Activated CD4-positive, alpha-beta T cell treated with anti-CD3 and anti-CD28 coated beads, Interleukin-2, amount 50 U/mL, for 16 hours (primary cell): ENCODE measurements at regions not wholly inside any gene's neighbourhood (a gene's known extent, or its start where the extent isn't known, plus 50 kb on each side); places are given as distances from the start of the nearest gene placed in this dataset.

Source experiments
- DNase-seq: peaks from one replicate; pipeline ENCODE4 v3.0.0-alpha.2; 2020

DNA sequence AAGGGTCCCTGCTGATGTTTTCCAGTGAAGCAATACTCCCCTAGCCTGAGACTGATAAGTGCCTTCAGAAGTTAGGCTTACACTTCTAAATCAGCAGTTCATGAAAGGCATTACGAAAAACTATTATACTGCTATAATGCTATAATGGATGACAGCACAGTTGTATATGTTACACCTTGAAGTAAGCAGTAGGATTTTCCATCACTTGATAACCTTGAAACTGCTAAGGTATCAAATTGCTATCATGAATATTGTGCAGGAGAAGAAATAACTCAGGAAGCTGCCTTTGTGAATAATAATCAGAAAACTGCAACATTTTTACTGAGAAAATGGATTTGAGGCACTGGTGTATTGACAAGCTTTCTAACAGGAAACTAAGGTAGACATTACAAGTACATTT is 142.3 kb downstream of the HNMT start:
- DNase-seq, result no peak

DNA sequence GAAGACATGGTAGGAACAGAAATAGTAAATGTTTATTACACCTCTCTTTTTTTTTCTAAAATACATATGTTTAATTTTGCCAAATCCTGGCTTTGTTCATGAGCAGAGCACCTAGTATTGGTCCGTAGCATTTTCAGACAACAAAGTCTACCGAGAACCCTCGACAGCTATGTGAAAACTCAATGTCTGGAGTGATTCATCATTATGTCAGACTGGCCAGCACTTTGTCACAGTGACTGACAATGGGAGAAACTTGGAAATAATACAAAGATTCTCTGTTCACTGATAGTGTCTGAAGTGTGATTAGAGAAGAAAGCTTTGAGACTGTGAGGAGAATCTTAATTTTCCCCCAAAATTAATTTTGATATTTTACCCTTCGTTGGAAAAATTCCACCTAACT is 143.0 kb downstream of the HNMT start:
- no peak for DNase-seq

DNA sequence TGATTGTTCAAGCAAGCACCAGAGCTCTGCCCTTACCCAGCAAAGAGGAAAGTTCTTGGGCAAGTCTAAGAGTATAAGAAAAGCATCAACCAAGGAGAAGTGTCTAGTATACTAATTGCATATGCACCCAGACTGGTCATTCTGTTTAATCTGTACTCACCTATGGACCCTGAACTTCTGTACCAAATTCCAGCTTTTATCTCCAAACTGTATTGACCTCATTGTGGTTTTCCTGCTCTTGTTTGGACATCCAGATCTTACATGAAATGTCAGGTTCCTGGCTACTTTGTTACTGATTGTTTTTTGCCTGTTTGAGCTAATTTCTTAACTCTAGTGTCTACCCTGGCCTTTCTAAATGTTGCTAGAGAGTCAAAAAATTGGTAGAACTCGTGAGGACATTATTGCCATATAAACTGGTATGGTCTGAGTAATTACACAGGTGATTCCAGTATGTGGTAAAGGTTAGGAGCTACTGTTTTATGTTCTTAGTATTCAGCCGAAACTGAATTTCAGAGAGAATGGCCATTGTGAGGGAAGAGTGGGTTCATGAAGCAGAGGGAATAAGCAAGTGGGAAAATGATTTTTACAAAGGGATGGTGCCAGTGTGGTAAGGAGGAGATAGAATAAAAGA is 146.3 kb downstream of the HNMT start:
- no peak for DNase-seq

DNA sequence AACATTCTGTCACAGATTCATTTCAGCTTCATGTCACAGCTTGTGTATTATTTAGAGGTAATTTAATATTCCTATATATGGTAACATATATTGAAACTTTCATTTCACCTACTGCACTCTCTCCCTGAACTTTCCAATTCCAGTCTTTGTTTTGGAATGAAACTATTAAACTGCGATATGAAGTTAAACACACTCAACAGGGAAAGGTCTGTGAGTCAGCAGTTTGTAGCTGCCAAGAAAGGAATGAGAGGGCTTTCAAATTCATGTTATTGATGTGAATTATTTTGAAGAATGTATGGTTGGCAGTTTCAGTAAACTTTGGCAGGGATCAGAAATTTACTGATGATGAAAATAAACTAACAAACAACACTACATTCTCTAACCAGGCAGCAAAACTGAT is 148.3 kb downstream of the HNMT start:
- no peak for DNase-seq

DNA sequence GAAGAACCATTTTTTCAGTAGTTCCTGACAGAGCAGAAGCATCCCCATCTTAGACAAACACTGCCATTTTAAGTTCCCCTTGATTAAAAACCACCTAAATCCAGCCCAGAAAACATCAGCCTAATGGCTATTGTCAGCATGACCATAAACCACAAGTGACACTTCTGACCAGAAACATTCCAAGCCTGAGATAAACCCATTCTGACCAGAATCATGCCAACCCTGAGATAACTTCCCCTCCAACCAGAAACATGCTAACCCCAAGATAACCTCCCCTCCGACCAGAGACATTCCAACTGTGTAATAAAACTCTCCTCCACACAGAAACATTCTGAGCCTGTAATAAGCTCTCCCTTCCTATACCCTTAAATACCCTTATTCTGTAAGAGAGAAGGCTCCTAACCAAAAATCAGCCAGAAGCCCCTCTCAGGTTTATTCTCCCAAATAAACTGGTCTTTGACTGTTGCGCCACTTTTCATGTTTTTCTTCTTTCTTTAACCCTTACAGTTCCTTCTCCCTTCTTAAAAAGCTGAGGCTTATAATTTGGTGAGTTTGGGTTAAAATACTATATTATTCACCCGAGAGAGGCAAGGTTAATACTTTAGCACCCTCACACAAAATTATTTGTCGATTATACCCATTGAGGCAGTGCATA is 149.7 kb downstream of the HNMT start:
- DNase-seq, result no peak

DNA sequence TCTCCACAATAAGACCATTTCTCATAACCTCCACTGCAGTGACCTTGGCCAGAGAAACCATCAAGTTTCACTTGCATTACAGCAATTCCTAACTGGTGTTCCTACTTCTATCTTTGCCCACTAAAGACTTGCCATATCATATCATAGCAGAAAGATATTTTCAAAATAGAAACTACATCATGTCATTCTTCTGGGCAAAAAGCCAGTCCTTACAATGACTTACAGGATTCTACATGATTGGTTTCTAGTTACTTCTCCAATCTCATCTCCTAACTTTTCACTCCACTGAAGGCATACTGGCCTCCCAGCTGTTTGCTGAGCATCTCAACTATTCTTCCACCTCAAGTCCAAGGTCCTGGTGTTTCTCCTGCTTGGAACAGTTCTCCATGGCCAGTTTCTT is 151.4 kb downstream of the HNMT start:
- no peak for DNase-seq

DNA sequence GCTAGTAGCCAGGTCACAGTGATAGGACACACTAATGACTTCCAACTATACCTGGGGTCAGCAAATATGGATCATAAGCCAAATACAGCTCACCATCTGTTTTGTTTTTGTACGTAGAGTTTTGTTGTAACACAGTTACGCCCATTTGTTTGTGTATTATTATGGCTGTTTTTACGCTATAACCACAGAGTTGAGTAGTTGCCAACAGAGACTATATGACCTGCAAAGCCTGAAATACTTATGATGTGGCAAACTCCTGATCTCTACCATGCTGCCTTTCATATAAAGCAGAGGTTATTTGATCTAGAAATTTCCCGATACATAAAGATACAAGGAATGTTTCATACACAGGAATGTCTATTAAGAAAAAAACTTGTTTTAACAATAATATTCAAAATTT is 152.2 kb downstream of the HNMT start:
- DNase-seq, result no peak

DNA sequence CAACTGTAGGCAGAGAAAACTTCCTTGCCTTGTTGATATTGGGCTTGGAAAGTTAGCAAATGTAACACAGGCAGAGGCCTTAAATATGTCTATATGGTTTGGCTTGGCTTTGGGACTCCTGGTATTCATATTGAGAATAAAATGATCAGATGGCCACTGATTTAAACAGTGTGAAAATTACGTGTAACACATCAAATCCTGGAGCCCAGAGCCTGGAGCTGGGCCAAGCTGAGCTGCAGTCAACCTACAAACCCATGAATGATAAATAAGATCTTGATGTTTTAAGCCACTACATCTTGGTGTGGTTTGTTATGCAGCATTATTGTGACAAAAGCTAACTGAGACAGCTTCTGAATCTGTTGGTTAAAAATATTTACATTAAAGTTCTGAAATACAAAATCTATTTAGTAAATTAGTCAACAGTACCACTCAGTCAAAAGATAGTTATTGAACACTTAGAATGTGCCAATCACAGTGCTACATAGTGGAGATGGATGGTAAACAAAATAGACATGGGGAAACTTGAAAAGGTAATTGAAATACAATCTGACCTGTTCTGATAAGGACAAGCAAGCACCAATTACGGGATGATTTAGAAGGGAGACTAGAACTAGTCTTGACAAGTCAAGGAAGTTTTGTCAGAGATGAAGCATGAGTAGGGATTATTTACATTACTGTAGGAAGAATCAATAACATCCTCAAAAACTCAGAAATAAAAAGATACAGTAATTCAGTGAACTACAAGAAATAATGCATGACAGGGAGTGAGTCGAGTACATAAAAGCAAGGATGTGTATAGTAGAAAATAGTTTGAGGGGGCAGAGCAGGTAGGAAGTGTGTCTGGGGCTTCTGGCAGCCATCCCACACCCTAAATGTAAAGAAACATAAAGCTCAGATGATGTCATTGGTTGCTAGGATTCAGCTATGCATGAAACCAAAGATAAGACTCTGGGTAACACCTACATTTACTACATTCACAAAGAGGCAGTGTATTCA is 157.7 kb downstream of the HNMT start:
- DNase-seq, result no peak

DNA sequence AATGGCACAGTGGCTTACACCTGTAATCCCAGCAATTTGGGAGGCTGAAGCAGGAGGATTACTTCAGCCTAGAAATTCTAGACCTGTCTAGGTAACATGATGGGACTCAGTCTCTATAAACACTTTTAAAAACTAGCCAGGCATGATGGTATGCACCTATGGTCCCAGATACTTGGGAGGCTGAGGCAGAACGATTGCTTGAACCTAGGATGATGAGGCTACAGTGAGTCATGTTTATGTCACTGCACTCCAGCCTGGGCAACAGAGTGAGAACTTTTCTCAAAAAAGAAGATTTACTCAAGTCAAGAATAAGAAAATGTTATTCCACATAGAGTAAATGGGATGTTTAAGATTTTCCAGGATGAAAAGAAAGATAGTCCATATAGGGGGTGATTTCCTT is 158.6 kb downstream of the HNMT start:
- DNase-seq, result no peak

DNA sequence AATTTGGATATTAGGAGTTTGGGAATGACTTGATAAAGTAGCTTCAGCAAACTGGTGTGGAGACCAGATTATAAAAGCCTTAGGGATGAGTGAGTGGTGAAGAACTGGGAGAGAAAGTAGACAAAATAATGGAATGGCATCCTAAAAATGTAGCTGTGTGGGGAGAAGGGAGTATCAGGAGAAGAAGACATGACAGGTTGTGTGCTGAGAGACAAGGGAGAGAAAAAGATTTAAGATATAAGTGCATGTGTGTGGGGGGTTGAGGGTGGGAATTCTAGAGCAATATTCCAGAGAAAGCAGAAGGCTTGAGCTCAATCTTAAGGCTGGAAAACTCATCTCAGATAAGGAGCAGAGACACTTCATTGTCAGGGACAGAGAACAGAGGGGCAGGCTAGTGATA is 159.5 kb downstream of the HNMT start:
- DNase-seq, result no peak

DNA sequence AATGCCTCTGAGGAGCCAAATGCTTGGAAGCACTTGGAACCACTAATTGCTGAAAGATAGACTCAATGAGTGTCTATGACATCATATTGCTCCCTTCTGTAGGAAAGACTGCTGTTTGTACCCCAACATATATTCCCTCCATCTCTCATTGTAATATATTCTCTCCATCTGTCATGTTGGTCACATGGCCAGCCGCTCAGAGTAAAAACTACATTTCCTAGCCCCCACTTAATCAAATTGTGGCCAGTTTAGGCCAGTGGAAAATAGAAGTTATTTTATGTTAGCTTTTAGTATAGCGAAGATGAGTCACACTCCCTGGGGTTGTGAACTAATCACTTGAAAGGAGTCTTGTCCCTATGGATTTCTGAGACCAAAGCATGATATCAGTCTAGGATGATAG is 160.2 kb downstream of the HNMT start:
- no peak for DNase-seq

DNA sequence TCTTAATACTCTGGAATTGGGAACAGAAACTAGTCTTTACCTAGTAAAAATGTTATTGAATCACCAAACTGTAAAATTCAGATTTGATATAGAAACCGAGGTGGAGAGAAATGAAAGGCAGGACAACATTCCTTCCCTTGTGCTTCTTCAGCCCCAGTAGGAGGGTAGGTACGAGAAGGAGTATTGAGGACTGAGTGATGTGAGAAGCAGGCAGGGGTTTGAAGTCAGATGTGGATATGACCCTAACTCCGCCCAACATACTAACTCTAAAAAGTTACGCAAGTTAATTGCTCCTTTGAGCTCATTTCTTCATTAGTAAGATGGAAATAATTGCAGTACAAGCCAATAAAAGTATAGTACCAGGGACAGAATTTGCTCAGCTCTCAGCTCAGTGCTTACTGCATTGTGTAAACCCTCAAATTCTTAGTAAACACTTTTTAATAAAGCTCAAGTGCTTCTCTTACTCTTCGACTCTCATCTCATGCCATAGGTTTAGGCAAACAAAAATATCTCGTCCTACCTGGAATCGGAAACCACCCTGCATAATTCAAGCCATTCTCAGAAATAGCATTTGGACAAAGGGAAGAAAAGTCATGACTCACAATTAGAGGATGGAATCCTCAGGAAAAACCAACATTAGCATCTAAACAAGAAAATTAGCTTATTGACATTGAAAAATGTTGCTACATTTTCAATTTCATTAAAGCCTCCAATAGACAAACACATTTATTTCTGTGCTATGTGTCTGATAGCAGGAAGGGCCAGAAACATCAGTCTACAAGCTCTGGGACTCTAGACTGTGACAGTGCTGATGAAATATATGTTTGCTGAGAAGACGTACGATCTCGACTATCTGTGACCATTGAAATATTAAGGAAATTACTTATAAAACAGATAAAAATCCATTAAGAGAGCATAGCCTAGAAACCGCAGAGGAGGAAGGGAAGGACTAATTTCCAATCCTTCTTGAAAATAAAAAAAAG is 161.3 kb downstream of the HNMT start:
- no peak for DNase-seq

DNA sequence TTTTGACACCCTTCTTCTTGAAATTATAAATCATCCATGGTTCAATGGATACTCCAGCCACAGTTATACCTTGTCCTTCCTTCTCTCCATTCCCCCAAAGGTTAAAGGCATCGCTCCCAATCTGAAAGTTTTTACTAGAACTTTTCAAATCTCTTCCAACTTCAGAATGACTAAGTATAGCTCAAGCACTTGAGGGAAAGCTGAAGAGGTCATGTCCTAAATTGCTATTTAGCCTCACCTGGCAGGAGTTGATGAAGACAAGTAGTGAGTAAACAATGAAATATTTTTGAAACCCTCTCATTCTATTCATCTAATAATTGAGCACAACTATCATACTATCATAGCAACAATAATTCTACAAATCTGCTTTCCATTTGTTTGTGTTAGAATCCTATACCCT is 167.8 kb downstream of the HNMT start:
- no peak for DNase-seq

DNA sequence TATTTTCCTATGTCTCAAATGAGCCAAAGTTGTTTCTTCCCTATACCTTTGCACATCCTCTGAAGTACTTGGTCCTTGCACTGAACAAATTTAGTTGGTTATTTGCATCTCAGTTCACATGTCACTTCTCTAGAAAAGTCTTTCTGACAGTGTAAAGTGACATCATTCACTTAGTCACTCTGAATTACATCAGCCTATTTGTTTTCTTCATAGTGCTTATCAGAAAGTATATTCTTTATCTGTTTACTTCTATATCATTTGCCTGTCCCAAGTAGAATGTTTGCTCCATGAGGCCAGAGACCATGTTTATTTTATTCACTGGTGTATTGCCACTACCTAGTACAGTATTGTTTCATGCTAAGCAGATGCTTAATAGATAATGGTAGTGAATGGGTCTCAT is 173.7 kb downstream of the HNMT start:
- DNase-seq, result no peak

DNA sequence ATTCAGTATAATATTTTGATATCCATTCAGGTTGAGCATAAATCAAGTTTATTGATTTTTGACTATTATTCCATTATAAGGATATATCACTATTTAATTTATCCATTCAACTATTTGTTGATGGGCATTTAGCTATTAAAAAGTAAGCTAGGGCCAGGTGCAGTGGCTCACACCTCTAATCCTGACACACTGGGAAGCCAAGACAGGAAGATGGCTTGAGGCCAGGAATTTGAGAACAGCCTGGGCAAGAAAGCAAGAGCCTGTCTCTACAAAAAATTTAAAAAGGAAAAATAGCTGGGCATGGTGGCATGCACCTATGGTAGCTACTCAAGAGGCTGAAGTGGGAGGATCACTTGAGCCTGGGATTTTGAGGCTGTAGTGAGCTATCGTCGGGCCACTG is 183.5 kb downstream of the HNMT start:
- DNase-seq, result no peak

DNA sequence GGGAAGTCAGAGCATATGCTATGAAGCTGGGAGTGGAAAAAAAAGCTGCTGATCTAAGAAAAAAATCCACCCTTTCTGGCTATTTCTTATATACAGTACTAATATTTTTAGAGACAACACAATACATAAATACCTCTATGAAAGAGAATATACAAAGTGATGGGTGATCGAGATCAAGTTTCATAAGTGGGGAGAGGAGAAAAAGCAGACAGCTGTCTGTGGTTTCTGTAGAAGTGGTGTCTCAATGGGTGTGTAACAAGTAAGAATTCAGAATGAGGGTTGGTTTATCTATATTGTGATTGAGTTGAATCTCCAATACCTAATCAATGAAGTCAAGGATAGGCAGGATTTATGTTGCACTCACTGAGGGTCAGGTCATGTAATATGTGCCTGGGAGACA is 191.0 kb downstream of the HNMT start:
- DNase-seq, result no peak

DNA sequence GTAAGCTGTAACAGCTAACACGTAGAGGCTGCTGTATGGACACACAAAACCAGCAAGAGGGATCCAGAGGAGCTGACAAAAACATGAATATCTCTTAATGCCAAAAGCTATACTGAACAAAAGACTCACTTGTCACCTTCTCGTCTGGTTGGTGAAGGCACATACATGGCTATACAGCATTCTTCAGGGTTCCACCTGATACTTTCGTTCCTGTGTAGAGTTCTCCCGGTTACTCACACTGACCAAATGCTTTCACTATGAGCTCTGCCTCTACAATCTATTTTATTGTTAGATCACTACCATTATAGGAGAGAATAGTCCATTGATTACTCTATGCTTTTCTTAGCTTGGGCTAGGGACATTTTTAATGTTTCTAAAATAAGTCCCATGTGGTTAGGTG is 193.1 kb downstream of the HNMT start:
- no peak for DNase-seq

DNA sequence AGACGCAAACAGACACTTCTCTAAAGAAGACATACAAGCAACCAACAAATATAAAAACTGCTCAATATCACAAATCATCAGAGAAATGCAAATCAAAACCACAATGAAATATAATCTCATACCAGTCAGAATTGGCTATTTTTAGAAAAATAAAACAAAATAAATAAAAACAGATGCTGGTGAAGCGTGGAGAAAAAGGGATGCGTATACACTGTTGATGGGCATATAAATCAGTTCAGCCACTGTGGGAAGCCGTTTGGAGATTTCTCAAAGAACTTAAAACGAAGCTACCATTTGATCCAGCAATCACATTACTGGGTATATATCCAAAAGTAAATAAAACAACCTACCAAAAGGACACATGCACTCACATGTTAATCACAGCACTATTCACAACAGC is 206.2 kb downstream of the HNMT start:
- no peak for DNase-seq

DNA sequence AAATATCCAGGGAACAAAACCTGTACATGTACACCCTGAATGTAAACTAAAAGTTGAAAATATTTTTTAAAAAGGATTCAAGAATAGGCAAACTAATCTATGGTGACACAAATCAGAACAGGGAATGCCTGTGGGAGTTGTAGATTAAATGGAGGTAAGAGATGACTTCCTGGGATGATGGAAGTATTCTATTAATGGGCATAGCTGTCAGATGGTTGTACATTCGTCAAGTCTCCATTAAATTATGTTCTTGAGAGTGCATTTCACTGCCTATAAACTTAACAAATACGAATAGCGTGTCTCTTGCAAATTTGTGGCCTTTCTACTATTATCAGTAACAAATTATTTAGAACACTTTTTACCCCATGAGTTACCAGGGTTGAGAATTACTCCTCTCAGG is 207.0 kb downstream of the HNMT start:
- no peak for DNase-seq

DNA sequence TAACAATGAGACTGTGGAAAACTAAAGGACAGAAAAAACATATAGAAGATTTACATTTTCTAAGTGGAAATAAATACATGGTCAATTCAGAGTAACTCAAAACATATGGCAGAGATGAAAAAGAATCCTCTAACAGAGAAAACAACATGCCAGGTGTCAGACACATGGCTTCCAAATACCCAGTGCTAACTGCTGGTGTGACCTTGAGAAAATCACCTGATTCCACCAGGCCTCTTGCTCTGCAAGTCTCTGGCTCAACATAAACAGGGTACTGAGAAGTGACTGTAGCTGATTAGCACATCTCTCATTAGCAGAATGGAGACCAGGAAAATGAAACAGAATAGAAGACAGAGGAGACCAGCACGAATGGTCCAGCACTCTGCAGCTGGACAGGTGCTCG is 210.8 kb downstream of the HNMT start:
- DNase-seq, result no peak

DNA sequence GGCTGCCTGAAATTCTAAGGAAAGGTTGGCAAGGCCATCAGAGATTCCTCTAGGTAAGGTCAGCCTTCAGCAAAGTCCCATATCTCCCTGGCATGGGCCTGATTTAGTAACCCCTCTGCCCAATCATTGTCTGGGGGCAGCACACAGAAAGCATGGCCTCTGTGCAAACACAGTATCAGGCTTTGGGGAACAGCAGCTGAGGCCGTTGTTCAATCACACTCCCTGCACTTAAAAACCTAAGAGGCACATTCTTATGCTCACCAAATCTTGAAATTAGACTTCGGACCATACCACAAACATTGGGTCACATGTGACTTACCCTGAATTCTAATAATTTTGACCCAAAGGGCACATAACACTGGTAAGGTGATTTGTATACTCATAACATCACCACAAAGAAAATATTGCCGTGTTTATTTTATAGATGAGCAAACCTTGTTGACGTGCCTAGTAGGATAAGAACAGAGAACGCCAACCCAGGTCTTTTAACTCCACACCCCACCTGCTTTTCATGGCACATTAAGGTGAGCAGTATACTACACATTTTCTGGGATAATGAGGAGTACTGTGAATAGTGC is 212.7 kb downstream of the HNMT start:
- no peak for DNase-seq

DNA sequence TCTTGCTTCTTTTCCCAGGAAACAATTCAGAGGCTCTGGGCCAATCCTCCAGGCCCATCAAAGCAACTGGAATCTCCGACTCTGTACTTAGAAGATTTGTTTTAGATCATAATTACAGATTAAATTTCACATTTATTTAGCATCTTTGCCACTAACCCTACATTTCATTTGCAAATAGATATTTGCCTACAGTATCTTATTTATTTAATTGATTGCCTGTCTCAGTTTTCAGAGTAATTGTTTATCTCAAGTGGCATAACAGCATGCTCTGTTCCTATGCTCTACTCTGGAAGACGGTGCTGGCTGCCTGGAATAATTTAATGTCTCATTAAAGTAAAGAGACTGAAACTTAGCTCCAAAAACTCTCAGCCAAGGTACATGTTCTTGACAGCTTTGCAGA is 213.4 kb downstream of the HNMT start:
- DNase-seq, result no peak
